C4-2B (cell line): ENCODE measurements at regions not wholly inside any gene's neighbourhood (a gene's known extent, or its start where the extent isn't known, plus 50 kb on each side); places are given as distances from the start of the nearest gene placed in this dataset.

Experiments used
- H3K27ac ChIP-seq: fragments of 450-650 bp; 2 replicates; pipeline ENCODE4 v1.5.1; 2017
- CTCF ChIP-seq: fragments of 450-650 bp; conservative IDR thresholded peaks from 2 replicates; pipeline ENCODE4 v1.5.1; 2017; ENCODE audit warnings: mild to moderate bottlenecking
- ZFX ChIP-seq: fragments of 450-650 bp; IDR thresholded peaks from 2 replicates; pipeline ENCODE4 v1.6.1; 2017

GRCh38 chr13:44210525-44210924 is 163.1 kb upstream of the SERP2 start:
- H3K27ac ChIP-seq: no peak overlapping the region
- TF ChIP-seq CTCF (no peak), ZFX (no peak)

DNA sequence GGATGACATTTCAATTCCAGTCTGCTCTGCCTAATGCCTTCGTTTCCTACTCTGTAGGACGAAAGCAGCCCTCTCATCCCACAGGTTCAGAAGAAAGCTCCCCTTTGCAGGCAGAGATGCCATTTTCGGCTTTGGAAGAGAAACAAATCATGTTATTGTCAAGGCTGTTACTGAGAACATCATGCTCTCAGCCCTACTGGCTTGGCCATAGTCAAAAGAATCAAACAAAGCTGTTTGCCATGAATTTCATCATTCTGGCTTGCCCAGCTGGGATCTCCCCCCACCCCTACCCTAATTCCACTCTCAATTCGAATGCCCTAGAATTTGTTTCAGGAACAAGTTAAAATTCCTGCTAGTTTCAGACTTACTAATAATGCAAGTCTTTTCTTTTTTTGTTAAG is 162.3 kb upstream of the SERP2 start:
- TF ChIP-seq ZFX: no peak
- no peak for TF ChIP-seq CTCF
- H3K27ac ChIP-seq: no peak overlapping the region

DNA sequence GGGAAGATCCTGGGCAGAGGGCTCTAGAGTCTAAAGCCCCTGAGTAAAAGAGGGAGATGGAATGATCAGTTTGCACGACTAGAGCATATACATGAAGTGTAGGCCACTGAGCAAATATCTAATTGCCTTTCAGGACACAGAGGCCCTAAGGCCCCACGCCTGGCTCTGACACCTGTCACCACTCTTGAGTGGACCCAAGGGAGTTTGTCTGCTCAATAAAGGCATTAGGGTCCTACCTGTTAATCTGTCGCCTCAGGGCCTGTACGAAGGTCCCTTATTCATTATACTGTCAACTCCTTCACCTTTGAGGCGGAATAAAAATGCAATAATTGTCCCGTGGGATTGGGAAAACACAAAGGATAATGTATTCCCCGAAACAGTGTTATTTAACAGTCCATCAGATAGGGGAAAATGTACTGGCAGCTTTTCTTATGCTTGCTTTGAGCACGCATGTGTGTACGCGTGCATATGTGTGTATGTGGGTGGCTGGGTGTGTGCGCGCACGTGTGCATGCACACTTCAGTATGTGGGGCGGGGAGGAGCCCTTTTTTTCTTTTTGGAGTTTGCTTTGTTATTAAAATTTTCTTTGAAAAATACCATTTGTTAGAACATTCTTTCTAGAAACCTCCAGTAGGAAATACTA is 161.8 kb upstream of the SERP2 start:
- no peak overlapping the region for H3K27ac ChIP-seq
- TF ChIP-seq ZFX: no peak
- no peak for TF ChIP-seq CTCF

- no peak overlapping the region for H3K27ac ChIP-seq
- TF ChIP-seq CTCF: no peak
- no peak for TF ChIP-seq ZFX
These were observed 160.8 kb upstream of the SERP2 start for GRCh38 chr13:44212633-44213396.

GRCh38 chr13:44218501-44219240 is 155.0 kb upstream of the SERP2 start:
- TF ChIP-seq CTCF (no peak), ZFX (no peak)
- peak overlapping the region; percentile 78 for H3K27ac ChIP-seq

- TF ChIP-seq CTCF: no peak
- TF ChIP-seq ZFX: no peak
- H3K27ac ChIP-seq: peak overlapping the region; percentile 78
These were observed 153.8 kb upstream of the SERP2 start for GRCh38 chr13:44219577-44220548.
